ENCODE measurements at regions not wholly inside any gene's neighbourhood (a gene's known extent, or its start where the extent isn't known, plus 50 kb on each side); places are given as distances from the start of the nearest gene placed in this dataset.

GRCh38 chr12:13897811-13898210 is 83.6 kb downstream of the GRIN2B start:
- TF ChIP-seq, protein P1, sequence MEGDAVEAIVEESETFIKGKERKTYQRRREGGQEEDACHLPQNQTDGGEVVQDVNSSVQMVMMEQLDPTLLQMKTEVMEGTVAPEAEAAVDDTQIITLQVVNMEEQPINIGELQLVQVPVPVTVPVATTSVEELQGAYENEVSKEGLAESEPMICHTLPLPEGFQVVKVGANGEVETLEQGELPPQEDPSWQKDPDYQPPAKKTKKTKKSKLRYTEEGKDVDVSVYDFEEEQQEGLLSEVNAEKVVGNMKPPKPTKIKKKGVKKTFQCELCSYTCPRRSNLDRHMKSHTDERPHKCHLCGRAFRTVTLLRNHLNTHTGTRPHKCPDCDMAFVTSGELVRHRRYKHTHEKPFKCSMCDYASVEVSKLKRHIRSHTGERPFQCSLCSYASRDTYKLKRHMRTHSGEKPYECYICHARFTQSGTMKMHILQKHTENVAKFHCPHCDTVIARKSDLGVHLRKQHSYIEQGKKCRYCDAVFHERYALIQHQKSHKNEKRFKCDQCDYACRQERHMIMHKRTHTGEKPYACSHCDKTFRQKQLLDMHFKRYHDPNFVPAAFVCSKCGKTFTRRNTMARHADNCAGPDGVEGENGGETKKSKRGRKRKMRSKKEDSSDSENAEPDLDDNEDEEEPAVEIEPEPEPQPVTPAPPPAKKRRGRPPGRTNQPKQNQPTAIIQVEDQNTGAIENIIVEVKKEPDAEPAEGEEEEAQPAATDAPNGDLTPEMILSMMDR (IDR thresholded peaks at IDR 0.05; ENCODE audit: insufficient read depth, low read depth, low read length) = no peak
- no peak for DNase-seq (ENCODE audit: low read depth)
- no peak overlapping the region for H3K4me3 ChIP-seq (ENCODE audit: low read depth, low read length)

GRCh38 chr12:13896063-13896626 is 85.3 kb downstream of the GRIN2B start:
- DNase-seq (ENCODE audit: low read depth) = no peak
- H3K4me3 ChIP-seq (ENCODE audit: low read depth, low read length) = no peak overlapping the region
- TF ChIP-seq, protein P1 (IDR thresholded peaks at IDR 0.05; ENCODE audit: insufficient read depth, low read depth, low read length) = no peak

GRCh38 chr12:13891902-13892301 is 89.5 kb downstream of the GRIN2B start:
- TF ChIP-seq, protein P1 (IDR thresholded peaks at IDR 0.05; ENCODE audit: insufficient read depth, low read depth, low read length) = no peak
- no peak for DNase-seq (ENCODE audit: low read depth)
- H3K4me3 ChIP-seq (ENCODE audit: low read depth, low read length) = no peak overlapping the region

DNA sequence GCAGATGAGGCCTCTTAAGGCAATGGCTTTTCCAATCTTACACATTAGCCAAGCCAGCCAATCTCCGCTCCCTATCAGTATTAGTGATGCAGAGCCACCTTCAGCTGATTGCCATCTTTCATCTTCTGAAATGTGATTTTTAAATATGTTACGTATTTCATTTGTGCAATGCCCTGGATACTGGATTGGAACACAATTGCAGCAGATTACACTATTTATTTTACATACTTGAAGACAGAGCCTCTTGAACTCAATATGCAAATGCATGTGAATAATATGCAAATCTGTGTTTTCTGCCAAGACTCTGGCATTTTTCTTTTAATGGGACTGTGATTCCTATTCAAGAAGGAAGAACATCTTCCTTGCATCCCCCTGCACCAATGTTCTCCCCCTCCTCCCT is 90.5 kb downstream of the GRIN2B start:
- H3K4me3 ChIP-seq (ENCODE audit: low read depth, low read length) = no peak overlapping the region
- no peak for DNase-seq (ENCODE audit: low read depth)
- TF ChIP-seq, protein P1 (IDR thresholded peaks at IDR 0.05; ENCODE audit: insufficient read depth, low read depth, low read length) = no peak

DNA sequence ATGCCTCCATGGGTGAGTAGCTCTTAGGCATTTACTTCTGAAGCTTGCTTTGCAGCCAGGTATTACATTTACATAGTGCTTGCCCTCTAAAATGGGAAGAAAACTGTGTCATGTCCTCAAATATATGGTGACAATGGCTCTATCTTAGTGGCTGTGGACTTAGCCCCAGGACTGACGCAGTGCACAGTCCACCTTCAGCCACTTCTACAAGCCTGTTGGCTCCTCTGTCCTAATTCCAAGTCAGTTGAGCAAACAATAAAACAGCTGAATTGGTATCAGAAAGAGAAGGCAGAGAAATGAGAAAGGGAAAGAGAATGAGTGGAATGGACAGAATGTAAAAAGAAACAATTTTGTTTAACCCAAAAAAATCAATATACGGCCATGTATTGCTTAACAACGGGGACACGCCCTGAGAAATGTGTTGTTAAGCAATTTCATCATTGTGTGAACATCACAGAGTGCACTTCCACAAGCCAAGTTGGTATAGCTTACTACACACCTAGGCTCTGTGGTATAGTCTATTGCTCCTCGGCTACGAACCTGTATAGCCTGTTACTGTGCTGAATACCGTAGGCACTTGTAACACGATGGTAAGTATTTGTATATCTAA is 93.5 kb downstream of the GRIN2B start:
- DNase-seq (ENCODE audit: low read depth) = no peak
- TF ChIP-seq, protein P1 (IDR thresholded peaks at IDR 0.05; ENCODE audit: insufficient read depth, low read depth, low read length) = no peak
- H3K4me3 ChIP-seq (ENCODE audit: low read depth, low read length) = no peak overlapping the region

DNA sequence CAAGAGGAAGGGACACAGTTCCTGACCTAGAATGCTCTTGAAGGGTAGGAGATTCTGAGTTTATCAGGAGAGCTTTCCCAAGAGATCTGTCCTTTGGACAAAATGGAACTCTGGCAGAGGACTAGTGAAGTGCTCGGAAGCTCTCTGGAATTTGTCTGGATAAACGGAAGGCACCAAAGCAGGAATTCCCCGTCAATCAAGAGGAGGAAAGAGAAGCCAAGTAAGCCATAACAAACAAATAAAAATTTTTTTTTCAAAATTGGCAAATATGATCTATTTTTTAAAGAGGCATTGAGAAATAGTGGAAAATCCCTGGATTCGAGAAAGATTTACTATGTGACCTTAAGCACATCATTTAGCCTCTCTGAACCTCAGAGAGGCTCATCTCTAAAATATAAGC is 99.2 kb downstream of the GRIN2B start:
- no peak for DNase-seq (ENCODE audit: low read depth)
- TF ChIP-seq, protein P1 (IDR thresholded peaks at IDR 0.05; ENCODE audit: insufficient read depth, low read depth, low read length) = no peak
- H3K4me3 ChIP-seq (ENCODE audit: low read depth, low read length) = no peak overlapping the region

DNA sequence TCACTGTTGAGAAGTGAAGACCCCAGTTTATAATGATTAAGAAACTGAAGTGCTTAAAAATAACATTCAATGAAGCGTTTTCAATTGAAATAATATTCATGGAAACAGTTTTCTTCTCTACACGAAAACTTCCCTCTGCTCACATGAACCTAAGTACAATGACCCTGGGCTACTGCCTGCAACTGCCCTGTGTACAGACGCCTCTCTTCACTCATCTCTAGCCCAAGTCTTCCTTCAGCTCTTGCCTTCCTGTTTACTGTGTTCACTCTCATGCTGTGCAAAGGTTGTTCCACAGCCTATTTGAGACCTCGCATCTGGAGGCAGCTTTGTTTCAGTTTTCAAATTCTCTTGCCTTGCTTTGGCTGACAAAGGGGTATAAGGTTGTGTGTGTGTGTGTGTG is 100.8 kb downstream of the GRIN2B start:
- H3K4me3 ChIP-seq (ENCODE audit: low read depth, low read length) = no peak overlapping the region
- TF ChIP-seq, protein P1 (IDR thresholded peaks at IDR 0.05; ENCODE audit: insufficient read depth, low read depth, low read length) = no peak
- no peak for DNase-seq (ENCODE audit: low read depth)
